Limb (tissue), 2 donors: ENCODE measurements at regions not wholly inside any gene's neighbourhood (a gene's known extent, or its start where the extent isn't known, plus 50 kb on each side); places are given as distances from the start of the nearest gene placed in this dataset.

Source experiments
- DNase-seq, 2 donors: peaks; one replicate each; pipeline ENCODE4 v3.0.0-alpha.2; 2016; ENCODE audit errors: extremely low spot score in 2 of 2

GRCh38 chr1:220982686-220983085 lies 103.4 kb downstream of the HLX start:
- DNase-seq = no peak

DNA sequence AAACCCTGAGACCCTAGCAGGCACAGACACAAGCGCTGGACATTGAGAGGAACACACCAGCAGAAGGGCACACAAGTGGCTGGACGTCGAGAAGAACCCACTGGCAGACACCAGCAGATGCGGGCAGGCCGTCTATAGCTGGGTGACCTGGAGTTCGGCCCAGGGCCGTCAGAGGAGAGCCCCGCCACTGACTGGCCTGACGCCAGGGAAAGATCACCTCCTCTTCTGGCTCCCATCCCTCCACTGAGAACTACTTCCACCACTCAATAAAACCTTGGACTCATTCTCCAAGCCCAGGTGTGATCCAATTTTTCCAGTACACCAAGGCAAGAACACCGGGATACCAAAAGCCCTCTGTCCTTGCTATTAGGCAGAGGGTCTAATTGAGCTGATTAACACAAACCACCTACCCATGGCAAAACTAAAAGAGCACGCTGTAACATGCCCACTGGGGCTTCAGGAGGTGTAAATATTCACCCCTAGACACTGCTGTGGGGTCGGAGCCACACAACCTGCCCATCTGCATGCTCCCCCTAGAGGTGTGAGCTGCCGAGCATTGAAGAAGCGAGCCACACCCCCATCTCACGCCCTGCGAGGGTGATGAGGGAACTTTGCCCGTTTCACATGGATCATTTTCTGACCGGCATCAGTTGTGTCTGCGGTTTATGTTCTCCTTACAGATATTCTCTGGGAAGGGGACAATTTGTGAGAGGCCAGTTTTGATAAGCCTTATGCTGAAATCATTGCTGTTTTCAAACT lies 104.8 kb downstream of the HLX start:
- no peak for DNase-seq

GRCh38 chr1:220990427-220991339 lies 111.4 kb downstream of the HLX start:
- DNase-seq = no peak

GRCh38 chr1:220991506-220991905 lies 112.3 kb downstream of the HLX start:
- DNase-seq = no peak

DNA sequence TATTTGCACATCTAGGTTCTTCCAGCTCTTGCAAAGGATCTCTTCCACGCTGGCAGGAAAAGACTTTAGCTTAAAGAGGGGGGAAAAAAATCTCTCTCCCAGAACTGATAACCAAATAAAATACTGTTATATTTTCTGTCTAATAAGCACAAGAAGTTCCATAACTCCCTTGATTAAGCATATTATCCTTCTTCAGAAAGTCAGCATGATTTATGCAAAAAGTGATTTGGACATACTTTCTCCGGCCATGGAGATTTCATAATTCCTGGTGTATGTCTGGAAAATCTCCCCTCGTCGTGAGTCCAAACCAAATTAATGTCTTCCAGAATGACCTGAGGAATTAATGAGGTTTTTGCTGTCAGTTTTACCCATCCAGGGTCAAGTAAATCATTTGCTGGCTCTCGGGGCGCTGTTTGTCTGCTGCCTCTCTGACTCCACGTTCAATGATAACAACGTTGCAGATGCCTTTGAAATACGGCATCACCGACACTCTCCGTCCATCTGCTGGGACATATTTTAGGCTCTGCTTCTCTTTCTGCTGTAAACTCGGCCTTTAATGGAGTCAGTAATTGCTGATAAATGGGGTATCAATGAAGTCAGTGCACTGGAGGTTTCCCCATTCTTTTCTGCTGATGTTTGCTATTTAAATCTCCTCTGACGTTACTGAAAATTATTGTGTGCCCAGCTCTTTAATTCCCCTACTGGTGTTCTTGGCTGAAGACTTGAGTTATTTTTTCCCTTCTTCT lies 112.9 kb downstream of the HLX start:
- DNase-seq = no peak

- DNase-seq = no peak
These were observed 113.4 kb downstream of the HLX start for GRCh38 chr1:220992705-220993052.

DNA sequence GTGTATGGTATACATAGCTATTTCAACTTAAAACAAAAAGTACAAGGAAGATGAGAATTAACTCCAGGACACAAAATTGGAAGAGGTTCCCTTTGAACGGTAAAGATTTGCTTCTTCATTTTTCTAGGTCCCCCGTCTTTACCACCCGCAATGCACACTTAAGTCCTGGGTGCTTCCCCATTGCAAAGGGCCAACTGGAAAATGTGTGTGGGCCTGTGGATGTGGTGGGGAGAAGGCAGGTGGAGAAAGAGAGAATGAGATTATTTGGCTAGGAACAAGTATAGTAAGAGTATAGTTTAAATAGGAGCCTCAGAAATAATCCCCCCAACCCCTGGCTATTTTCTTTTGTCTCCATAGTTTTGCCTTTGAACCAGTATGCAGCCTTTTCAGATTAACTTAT lies 115.4 kb downstream of the HLX start:
- DNase-seq = no peak

- DNase-seq = no peak
These were observed 118.5 kb downstream of the HLX start for GRCh38 chr1:220997791-220998190.

GRCh38 chr1:220999872-221000863 lies 120.9 kb downstream of the HLX start:
- DNase-seq = no peak

- no peak for DNase-seq
These were observed 121.9 kb downstream of the HLX start for GRCh38 chr1:221001167-221001566.

DNA sequence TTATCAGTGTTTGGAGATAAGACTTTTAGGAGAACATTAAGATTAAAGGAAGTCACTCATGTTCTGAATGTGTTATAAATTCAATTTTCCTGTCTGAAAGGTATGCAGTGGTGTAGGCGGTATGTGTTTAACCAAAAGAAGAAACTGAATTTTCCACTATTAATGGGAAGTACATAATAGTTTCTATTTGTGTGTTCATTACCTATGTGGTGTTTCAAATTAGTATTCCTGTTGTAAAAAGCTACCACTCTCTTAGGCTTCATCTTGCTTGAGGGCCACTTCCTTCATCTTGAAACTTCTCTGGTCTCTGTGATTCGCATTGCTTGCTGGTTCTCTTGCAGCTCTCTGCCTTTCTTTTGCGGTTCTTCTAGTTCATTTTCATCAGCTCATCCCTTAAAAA lies 123.4 kb downstream of the HLX start:
- DNase-seq = no peak

- no peak for DNase-seq
These were observed 131.9 kb downstream of the HLX start for GRCh38 chr1:221011145-221011544.

- DNase-seq = no peak
These were observed 132.9 kb downstream of the HLX start for GRCh38 chr1:221012120-221012519.

DNA sequence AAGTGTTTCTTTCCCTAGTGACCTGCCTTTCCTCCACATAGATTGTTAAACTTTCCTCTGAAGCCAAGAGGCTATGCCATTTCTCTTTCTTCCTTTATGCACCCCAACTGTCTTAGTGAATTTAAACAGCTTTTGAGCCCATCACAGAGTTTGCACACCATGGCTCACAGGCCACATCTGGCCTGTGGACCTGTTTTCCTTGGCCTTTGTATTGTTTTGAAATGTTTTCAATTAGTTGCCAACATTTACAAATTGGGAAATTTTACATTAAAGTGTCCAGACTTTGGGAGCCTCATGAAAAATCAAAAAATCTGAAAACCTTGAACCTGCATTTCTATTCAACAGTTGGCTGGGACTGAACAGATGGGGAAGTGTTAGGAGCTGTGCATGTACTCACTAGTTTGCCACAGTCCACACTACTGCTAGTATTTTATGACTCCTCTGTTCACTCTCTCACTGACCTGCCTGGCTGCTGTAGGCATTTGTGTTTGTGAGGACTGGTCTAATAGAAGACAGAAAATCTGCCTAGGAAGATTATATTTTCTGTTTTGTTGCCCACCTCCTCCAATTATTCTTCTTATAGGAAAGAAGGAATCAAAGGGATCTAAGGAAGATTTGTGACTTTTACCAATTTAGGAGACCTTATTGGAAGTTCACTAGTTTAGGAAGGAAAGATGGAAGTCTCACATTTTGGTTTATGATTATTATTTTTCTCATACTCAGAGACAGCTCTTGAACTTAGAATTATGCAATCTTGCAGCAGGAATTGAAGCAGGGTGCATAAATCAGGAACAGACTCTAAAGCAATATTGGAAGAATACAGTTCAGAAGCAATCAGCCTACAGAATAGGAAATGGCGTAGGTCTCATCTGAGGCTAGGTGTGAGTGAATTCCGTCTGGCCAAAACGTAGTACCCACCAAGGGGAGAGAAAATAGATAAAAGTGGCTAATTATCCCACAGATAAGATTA lies 134.7 kb downstream of the HLX start:
- DNase-seq = no peak

- DNase-seq = no peak
These were observed 136.0 kb downstream of the HLX start for GRCh38 chr1:221015159-221015790.

- no peak for DNase-seq
These were observed 137.5 kb downstream of the HLX start for GRCh38 chr1:221016751-221017150.

GRCh38 chr1:221018414-221018813 lies 139.2 kb downstream of the HLX start:
- no peak for DNase-seq

DNA sequence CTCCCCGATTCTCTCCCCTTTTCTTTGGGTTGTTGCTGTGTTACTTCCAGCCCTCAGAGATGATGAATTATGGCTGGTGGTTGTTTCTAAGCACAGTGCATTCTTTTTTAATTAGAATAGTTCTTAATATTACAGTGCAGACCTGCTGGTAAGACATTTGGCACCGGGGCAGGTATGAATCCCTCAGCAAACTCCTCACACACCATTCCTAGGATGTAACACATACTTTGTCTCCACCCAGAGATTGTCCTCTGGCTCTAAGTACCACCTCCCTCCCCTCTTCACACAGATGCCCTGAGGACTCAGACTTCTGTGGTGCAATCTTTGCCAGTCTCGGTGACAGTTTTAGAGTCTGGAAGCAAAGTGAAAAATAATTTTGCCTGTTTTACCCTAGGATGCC lies 143.1 kb downstream of the HLX start:
- DNase-seq = no peak

GRCh38 chr1:221023482-221023881 lies 144.2 kb downstream of the HLX start:
- no peak for DNase-seq
